HepG2 (cell line): ENCODE measurements at regions not wholly inside any gene's neighbourhood (a gene's known extent, or its start where the extent isn't known, plus 50 kb on each side); places are given as distances from the start of the nearest gene placed in this dataset.

ENCODE experiments used
- PAF1 ChIP-seq: IDR thresholded peaks from 2 replicates; pipeline ENCODE4 v1.6.1; 2016; ENCODE audit warnings: missing genetic modification reagents, missing compliant biosample characterization
- RXRA ChIP-seq: sonication (generic); formaldehyde crosslinking; IDR thresholded peaks from 2 replicates; pipeline ENCODE4 v1.5.1; 2020; ENCODE audit warnings: missing genetic modification reagents
- TGIF2 ChIP-seq: IDR thresholded peaks from 2 replicates; pipeline ENCODE4 v1.6.1; 2016; ENCODE audit warnings: control low read depth, missing compliant biosample characterization
- ZNF253 ChIP-seq: sonication (generic); formaldehyde crosslinking; IDR thresholded peaks from 2 replicates; pipeline ENCODE4 v1.8.0; 2022; ENCODE audit warnings: mild to moderate bottlenecking, missing genetic modification reagents, borderline replicate concordance
- TF ChIP-seq, protein P1 (sequence below): IDR thresholded peaks from 2 replicates; pipeline ENCODE4 v1.6.1; 2016; ENCODE audit warnings: missing compliant biosample characterization, missing genetic modification reagents, borderline replicate concordance
- TF ChIP-seq, protein P2 (sequence below), 2 experiments: sonication (generic) in 1 of 2; formaldehyde crosslinking in 1 of 2; IDR thresholded peaks; 2 replicates each; pipeline versions ENCODE4 v1.6.1 to v1.9.0; 2014 to 2022; ENCODE audit warnings: antibody characterized with exemption in 1 of 2, borderline replicate concordance in 1 of 2, inconsistent platforms in 1 of 2, low read depth in 1 of 2, missing genetic modification reagents in 1 of 2
- TF ChIP-seq, protein P3 (sequence below): sonication (generic); formaldehyde crosslinking; IDR thresholded peaks from 2 replicates; pipeline ENCODE4 v1.4.0; 2020; ENCODE audit warnings: mild to moderate bottlenecking, missing genetic modification reagents, borderline replicate concordance
- TF ChIP-seq, protein P4 (sequence below): sonication (generic); formaldehyde crosslinking; IDR thresholded peaks from 2 replicates; pipeline ENCODE4 v1.5.0; 2020; ENCODE audit warnings: mild to moderate bottlenecking, low read depth, missing genetic modification reagents, borderline replicate concordance
- TF ChIP-seq, protein P5 (sequence below): sonication (generic); formaldehyde crosslinking; IDR thresholded peaks from 2 replicates; pipeline ENCODE4 v1.9.0; 2021; ENCODE audit warnings: mild to moderate bottlenecking, missing genetic modification reagents

DNA sequence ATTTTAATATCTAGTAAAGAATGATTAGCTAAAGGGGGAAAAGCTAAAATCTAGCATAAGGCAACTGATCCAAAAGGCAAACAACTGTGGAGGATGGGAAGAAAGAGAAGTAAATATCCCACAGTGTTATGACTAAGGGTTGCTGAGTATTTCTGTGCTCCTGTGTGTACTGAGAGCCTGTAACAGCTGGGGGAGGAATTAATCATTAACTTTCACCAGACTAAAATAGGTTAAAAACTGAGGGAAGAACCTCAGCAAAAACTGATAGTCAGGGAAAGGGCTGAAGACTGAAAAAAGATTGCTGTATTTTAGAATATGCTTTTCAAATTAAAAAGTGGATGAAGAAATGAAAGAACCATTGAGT, 365.9 kb downstream of the CXXC4 start (continued):
- TF ChIP-seq, protein P1, sequence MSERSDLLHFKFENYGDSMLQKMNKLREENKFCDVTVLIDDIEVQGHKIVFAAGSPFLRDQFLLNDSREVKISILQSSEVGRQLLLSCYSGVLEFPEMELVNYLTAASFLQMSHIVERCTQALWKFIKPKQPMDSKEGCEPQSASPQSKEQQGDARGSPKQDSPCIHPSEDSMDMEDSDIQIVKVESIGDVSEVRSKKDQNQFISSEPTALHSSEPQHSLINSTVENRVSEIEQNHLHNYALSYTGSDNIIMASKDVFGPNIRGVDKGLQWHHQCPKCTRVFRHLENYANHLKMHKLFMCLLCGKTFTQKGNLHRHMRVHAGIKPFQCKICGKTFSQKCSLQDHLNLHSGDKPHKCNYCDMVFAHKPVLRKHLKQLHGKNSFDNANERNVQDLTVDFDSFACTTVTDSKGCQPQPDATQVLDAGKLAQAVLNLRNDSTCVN (CRISPR knock-in tag), result no peak
- TF ChIP-seq, protein P2, sequence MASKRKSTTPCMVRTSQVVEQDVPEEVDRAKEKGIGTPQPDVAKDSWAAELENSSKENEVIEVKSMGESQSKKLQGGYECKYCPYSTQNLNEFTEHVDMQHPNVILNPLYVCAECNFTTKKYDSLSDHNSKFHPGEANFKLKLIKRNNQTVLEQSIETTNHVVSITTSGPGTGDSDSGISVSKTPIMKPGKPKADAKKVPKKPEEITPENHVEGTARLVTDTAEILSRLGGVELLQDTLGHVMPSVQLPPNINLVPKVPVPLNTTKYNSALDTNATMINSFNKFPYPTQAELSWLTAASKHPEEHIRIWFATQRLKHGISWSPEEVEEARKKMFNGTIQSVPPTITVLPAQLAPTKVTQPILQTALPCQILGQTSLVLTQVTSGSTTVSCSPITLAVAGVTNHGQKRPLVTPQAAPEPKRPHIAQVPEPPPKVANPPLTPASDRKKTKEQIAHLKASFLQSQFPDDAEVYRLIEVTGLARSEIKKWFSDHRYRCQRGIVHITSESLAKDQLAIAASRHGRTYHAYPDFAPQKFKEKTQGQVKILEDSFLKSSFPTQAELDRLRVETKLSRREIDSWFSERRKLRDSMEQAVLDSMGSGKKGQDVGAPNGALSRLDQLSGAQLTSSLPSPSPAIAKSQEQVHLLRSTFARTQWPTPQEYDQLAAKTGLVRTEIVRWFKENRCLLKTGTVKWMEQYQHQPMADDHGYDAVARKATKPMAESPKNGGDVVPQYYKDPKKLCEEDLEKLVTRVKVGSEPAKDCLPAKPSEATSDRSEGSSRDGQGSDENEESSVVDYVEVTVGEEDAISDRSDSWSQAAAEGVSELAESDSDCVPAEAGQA (IDR thresholded peaks at IDR 0.05; ENCODE audit: low read depth), result no peak
- TF ChIP-seq, protein P2 (CRISPR knock-in tag; IDR thresholded peaks at IDR 0.05; ENCODE audit: borderline replicate concordance), result no peak
- TF ChIP-seq TGIF2 (no peak), RXRA (CRISPR knock-in tag) (no peak), ZNF253 (CRISPR knock-in tag) (no peak), PAF1 (CRISPR knock-in tag) (no peak)
- TF ChIP-seq, protein P3, sequence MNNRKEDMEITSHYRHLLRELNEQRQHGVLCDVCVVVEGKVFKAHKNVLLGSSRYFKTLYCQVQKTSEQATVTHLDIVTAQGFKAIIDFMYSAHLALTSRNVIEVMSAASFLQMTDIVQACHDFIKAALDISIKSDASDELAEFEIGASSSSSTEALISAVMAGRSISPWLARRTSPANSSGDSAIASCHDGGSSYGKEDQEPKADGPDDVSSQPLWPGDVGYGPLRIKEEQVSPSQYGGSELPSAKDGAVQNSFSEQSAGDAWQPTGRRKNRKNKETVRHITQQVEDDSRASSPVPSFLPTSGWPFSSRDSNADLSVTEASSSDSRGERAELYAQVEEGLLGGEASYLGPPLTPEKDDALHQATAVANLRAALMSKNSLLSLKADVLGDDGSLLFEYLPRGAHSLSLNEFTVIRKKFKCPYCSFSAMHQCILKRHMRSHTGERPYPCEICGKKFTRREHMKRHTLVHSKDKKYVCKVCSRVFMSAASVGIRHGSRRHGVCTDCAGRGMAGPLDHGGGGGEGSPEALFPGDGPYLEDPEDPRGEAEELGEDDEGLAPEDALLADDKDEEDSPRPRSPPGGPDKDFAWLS (CRISPR knock-in tag), result no peak
- TF ChIP-seq, protein P4, sequence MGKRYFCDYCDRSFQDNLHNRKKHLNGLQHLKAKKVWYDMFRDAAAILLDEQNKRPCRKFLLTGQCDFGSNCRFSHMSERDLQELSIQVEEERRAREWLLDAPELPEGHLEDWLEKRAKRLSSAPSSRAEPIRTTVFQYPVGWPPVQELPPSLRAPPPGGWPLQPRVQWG (CRISPR knock-in tag), result no peak
- TF ChIP-seq, protein P5, sequence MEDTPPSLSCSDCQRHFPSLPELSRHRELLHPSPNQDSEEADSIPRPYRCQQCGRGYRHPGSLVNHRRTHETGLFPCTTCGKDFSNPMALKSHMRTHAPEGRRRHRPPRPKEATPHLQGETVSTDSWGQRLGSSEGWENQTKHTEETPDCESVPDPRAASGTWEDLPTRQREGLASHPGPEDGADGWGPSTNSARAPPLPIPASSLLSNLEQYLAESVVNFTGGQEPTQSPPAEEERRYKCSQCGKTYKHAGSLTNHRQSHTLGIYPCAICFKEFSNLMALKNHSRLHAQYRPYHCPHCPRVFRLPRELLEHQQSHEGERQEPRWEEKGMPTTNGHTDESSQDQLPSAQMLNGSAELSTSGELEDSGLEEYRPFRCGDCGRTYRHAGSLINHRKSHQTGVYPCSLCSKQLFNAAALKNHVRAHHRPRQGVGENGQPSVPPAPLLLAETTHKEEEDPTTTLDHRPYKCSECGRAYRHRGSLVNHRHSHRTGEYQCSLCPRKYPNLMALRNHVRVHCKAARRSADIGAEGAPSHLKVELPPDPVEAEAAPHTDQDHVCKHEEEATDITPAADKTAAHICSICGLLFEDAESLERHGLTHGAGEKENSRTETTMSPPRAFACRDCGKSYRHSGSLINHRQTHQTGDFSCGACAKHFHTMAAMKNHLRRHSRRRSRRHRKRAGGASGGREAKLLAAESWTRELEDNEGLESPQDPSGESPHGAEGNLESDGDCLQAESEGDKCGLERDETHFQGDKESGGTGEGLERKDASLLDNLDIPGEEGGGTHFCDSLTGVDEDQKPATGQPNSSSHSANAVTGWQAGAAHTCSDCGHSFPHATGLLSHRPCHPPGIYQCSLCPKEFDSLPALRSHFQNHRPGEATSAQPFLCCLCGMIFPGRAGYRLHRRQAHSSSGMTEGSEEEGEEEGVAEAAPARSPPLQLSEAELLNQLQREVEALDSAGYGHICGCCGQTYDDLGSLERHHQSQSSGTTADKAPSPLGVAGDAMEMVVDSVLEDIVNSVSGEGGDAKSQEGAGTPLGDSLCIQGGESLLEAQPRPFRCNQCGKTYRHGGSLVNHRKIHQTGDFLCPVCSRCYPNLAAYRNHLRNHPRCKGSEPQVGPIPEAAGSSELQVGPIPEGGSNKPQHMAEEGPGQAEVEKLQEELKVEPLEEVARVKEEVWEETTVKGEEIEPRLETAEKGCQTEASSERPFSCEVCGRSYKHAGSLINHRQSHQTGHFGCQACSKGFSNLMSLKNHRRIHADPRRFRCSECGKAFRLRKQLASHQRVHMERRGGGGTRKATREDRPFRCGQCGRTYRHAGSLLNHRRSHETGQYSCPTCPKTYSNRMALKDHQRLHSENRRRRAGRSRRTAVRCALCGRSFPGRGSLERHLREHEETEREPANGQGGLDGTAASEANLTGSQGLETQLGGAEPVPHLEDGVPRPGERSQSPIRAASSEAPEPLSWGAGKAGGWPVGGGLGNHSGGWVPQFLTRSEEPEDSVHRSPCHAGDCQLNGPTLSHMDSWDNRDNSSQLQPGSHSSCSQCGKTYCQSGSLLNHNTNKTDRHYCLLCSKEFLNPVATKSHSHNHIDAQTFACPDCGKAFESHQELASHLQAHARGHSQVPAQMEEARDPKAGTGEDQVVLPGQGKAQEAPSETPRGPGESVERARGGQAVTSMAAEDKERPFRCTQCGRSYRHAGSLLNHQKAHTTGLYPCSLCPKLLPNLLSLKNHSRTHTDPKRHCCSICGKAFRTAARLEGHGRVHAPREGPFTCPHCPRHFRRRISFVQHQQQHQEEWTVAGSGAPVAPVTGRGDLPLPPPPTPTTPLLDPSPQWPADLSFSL (CRISPR knock-in tag), result no peak
